ENCODE measurements at regions not wholly inside any gene's neighbourhood (a gene's known extent, or its start where the extent isn't known, plus 50 kb on each side); places are given as distances from the start of the nearest gene placed in this dataset.

GRCh38 chr9:14031810-14032209, 282.1 kb downstream of the NFIB start:
- DNase-seq (ENCODE audit: low read depth, low spot score), result no peak

GRCh38 chr9:14031060-14031414, 282.9 kb downstream of the NFIB start:
- no peak for DNase-seq (ENCODE audit: low read depth, low spot score)
- no peak overlapping the region for H3K27ac ChIP-seq

More at GRCh38 chr9:14031810-14032209, 282.1 kb downstream of the NFIB start:
- H3K27ac ChIP-seq, result no peak overlapping the region

- no peak overlapping the region for H3K27ac ChIP-seq
- no peak for DNase-seq (ENCODE audit: low read depth, low spot score)
These were observed 283.4 kb downstream of the NFIB start for GRCh38 chr9:14030375-14031059.

- DNase-seq (ENCODE audit: low read depth, low spot score), result no peak
These were observed 284.1 kb downstream of the NFIB start for GRCh38 chr9:14029806-14030374.

GRCh38 chr9:14027116-14027800, 286.7 kb downstream of the NFIB start:
- H3K27ac ChIP-seq, result no peak overlapping the region
- no peak for DNase-seq (ENCODE audit: low read depth, low spot score)

More at GRCh38 chr9:14029806-14030374, 284.1 kb downstream of the NFIB start:
- H3K27ac ChIP-seq, result no peak overlapping the region

GRCh38 chr9:14025741-14026140, 288.2 kb downstream of the NFIB start:
- no peak overlapping the region for H3K27ac ChIP-seq
- no peak for DNase-seq (ENCODE audit: low read depth, low spot score)

- DNase-seq (ENCODE audit: low read depth, low spot score), result no peak
- no peak overlapping the region for H3K27ac ChIP-seq
These were observed 290.7 kb downstream of the NFIB start for GRCh38 chr9:14023285-14023684.

GRCh38 chr9:14021871-14022525, 291.9 kb downstream of the NFIB start:
- no peak for DNase-seq (ENCODE audit: low read depth, low spot score)
- H3K27ac ChIP-seq, result no peak overlapping the region

GRCh38 chr9:14018081-14018480, 295.9 kb downstream of the NFIB start:
- no peak overlapping the region for H3K27ac ChIP-seq
- peak; percentile 34 for DNase-seq (ENCODE audit: low read depth, low spot score)

- no peak for DNase-seq (ENCODE audit: low read depth, low spot score)
- no peak overlapping the region for H3K27ac ChIP-seq
These were observed 299.2 kb downstream of the NFIB start for GRCh38 chr9:14014744-14015143.

- H3K27ac ChIP-seq, result no peak overlapping the region
- no peak for DNase-seq (ENCODE audit: low read depth, low spot score)
These were observed 299.7 kb downstream of the NFIB start for GRCh38 chr9:14014218-14014617.

GRCh38 chr9:14011799-14012560, 302.0 kb downstream of the NFIB start:
- DNase-seq (ENCODE audit: low read depth, low spot score), result no peak
- H3K27ac ChIP-seq, result no peak overlapping the region

- H3K27ac ChIP-seq, result no peak overlapping the region
- DNase-seq (ENCODE audit: low read depth, low spot score), result no peak
These were observed 306.7 kb downstream of the NFIB start for GRCh38 chr9:14007190-14007769.

- no peak overlapping the region for H3K27ac ChIP-seq
- no peak for DNase-seq (ENCODE audit: low read depth, low spot score)
These were observed 307.4 kb downstream of the NFIB start for GRCh38 chr9:14006386-14007187.

- H3K27ac ChIP-seq, result no peak overlapping the region
- DNase-seq (ENCODE audit: low read depth, low spot score), result no peak
These were observed 309.8 kb downstream of the NFIB start for GRCh38 chr9:14004110-14004509.

GRCh38 chr9:13994240-13994639, 319.7 kb downstream of the NFIB start:
- DNase-seq (ENCODE audit: low read depth, low spot score), result no peak
- H3K27ac ChIP-seq, result no peak overlapping the region

GRCh38 chr9:13993632-13994185, 320.2 kb downstream of the NFIB start:
- no peak for DNase-seq (ENCODE audit: low read depth, low spot score)
- no peak overlapping the region for H3K27ac ChIP-seq

GRCh38 chr9:13992138-13993088, 321.5 kb downstream of the NFIB start:
- no peak for DNase-seq (ENCODE audit: low read depth, low spot score)
- H3K27ac ChIP-seq, result no peak overlapping the region

Measured in epithelial cell of prostate (primary cell).